SK-N-MC (cell line): ENCODE measurements at regions not wholly inside any gene's neighbourhood (a gene's known extent, or its start where the extent isn't known, plus 50 kb on each side); places are given as distances from the start of the nearest gene placed in this dataset.
A peak's percentile ranks its signal among the peaks of the same experiment; 100 is the strongest.
"Not testable (repeated sequence)": the region's sequence is repeated elsewhere in the genome, so short reads cannot be mapped to it uniquely, and the experiment has no call there.

Source experiments
- DNase-seq: peaks from one replicate; pipeline ENCODE4 v3.0.0-alpha.2; 2011; ENCODE audit warnings: low read depth, low spot score
- H3K27ac ChIP-seq: fragments of 200-600 bp; sonication (generic); 2 replicates; pipeline ENCODE4 v1.5.1; 2016; ENCODE audit warnings: mixed run types
- H3K36me3 ChIP-seq: fragments of 200-600 bp; sonication (generic); 2 replicates; pipeline ENCODE4 v1.6.1; 2017; ENCODE audit warnings: antibody characterized with exemption, low read length, mixed read lengths; ENCODE audit not compliant: insufficient read depth
- H3K4me3 ChIP-seq: fragments of 200-600 bp; sonication (generic); 2 replicates; pipeline ENCODE4 v1.5.1; 2016
- H3K9ac ChIP-seq: fragments of 200-600 bp; sonication (generic); 2 replicates; pipeline ENCODE4 v1.8.0; 2017; ENCODE audit warnings: mixed run types, mixed read lengths; ENCODE audit not compliant: insufficient read length
- H3K9me3 ChIP-seq: fragments of 200-600 bp; sonication (generic); 2 replicates; pipeline ENCODE4 v1.6.1; 2017; ENCODE audit warnings: low read depth, mild to moderate bottlenecking, antibody characterized with exemption, low read length, moderate library complexity, mixed read lengths
- EZH2 ChIP-seq: fragments of 200-600 bp; sonication (generic); IDR thresholded peaks from one replicate; pipeline ENCODE4 v1.6.1; 2017; ENCODE audit warnings: antibody characterized with exemption
- FOXP2 ChIP-seq: optimal IDR thresholded peaks from 2 replicates; pipeline ENCODE3; 2011; ENCODE audit warnings: mild to moderate bottlenecking, moderate library complexity; ENCODE audit not compliant: insufficient read depth; ENCODE audit errors: extremely low read length, control extremely low read depth
- POLR2AphosphoS5 ChIP-seq: IDR thresholded peaks from 2 replicates; pipeline ENCODE4 v1.6.1; 2012; ENCODE audit warnings: mild to moderate bottlenecking, low read depth, low read length, borderline replicate concordance

- not testable (repeated sequence) for H3K27ac ChIP-seq, H3K9me3 ChIP-seq, H3K4me3 ChIP-seq, H3K9ac ChIP-seq, H3K36me3 ChIP-seq, DNase-seq
Observed at GRCh38 chr1:143764831-143765230, 207.0 kb downstream of the FAM72C start.

- H3K27ac ChIP-seq, H3K9ac ChIP-seq, H3K4me3 ChIP-seq, DNase-seq, H3K36me3 ChIP-seq, H3K9me3 ChIP-seq: not testable (repeated sequence)
Observed at GRCh38 chr1:143760366-143760765, 211.4 kb downstream of the FAM72C start.

GRCh38 chr1:143755961-143756360 is 215.8 kb downstream of the FAM72C start:
- H3K9me3 ChIP-seq, H3K36me3 ChIP-seq, DNase-seq, H3K27ac ChIP-seq, H3K4me3 ChIP-seq, H3K9ac ChIP-seq: not testable (repeated sequence)

- Histone ChIP-seq H3K9me3 (no peaks in the 10 kb centered on the region), H3K27ac (no peak overlapping the region), H3K9ac (no peak overlapping the region), H3K4me3 (no peak overlapping the region), H3K36me3 (no peaks in the 10 kb centered on the region)
- DNase-seq = no peak
- TF ChIP-seq POLR2AphosphoS5 (no peak), FOXP2 (no peak), EZH2 (no peak)
Observed at GRCh38 chr1:143748906-143749305, 222.9 kb downstream of the FAM72C start.

GRCh38 chr1:143736562-143736961 is 235.2 kb downstream of the FAM72C start:
- TF ChIP-seq POLR2AphosphoS5 (no peak), EZH2 (no peak), FOXP2 (no peak)
- no peak for DNase-seq
- H3K9ac ChIP-seq = no peak overlapping the region
- no peaks in the 10 kb centered on the region for H3K36me3 ChIP-seq
- H3K27ac ChIP-seq = peak overlapping the region; percentile 36; the same call in 1 of the 2 replicates
- H3K4me3 ChIP-seq = no peak overlapping the region
- no peaks in the 10 kb centered on the region for H3K9me3 ChIP-seq

GRCh38 chr1:143735764-143736461 is 235.9 kb downstream of the FAM72C start:
- peak overlapping the region; percentile 36; the same call in 1 of the 2 replicates for H3K27ac ChIP-seq
- no peaks in the 10 kb centered on the region for H3K9me3 ChIP-seq
- TF ChIP-seq POLR2AphosphoS5 (no peak), FOXP2 (no peak), EZH2 (no peak)
- H3K4me3 ChIP-seq = no peak overlapping the region
- H3K9ac ChIP-seq = no peak overlapping the region
- DNase-seq = no peak
- no peaks in the 10 kb centered on the region for H3K36me3 ChIP-seq

- H3K9me3 ChIP-seq, H3K4me3 ChIP-seq, H3K36me3 ChIP-seq, DNase-seq, H3K9ac ChIP-seq: not testable (repeated sequence)
- H3K27ac ChIP-seq = peak overlapping the region; percentile 86
Observed at GRCh38 chr1:143734261-143734660, 237.5 kb downstream of the FAM72C start.

GRCh38 chr1:143730890-143731289 is 240.9 kb downstream of the FAM72C start:
- not testable (repeated sequence) for H3K4me3 ChIP-seq, H3K36me3 ChIP-seq, H3K9me3 ChIP-seq, H3K27ac ChIP-seq, DNase-seq, H3K9ac ChIP-seq

- not testable (repeated sequence) for H3K36me3 ChIP-seq, H3K4me3 ChIP-seq, H3K9me3 ChIP-seq, H3K27ac ChIP-seq, H3K9ac ChIP-seq, DNase-seq
Observed at GRCh38 chr1:143729449-143730111, 242.2 kb downstream of the FAM72C start.

GRCh38 chr1:143728802-143729448 is 242.9 kb downstream of the FAM72C start:
- H3K4me3 ChIP-seq, H3K9me3 ChIP-seq, H3K27ac ChIP-seq, H3K9ac ChIP-seq, H3K36me3 ChIP-seq, DNase-seq: not testable (repeated sequence)
- TF ChIP-seq POLR2AphosphoS5 = peak; percentile 48
